Prostate gland (tissue), 2 donors: ENCODE measurements at regions not wholly inside any gene's neighbourhood (a gene's known extent, or its start where the extent isn't known, plus 50 kb on each side); places are given as distances from the start of the nearest gene placed in this dataset.

ENCODE experiments used
- CTCF ChIP-seq, 4 experiments: fragments of 200-600 bp in 2 of 4; fragments of 450-650 bp in 2 of 4; sonication (generic) in 2 of 4; IDR thresholded peaks; 1 replicate in 3 of 4; 2 replicates in 1 of 4; pipeline ENCODE4 v1.5.1; 2016 to 2019; ENCODE audit warnings: antibody characterized with exemption in 4 of 4, mild to moderate bottlenecking in 2 of 4, moderate library complexity in 2 of 4
- POLR2A ChIP-seq: fragments of 450-650 bp; IDR thresholded peaks from one replicate; pipeline ENCODE4 v1.6.1; 2016; ENCODE audit warnings: antibody characterized with exemption, mild to moderate bottlenecking
- POLR2AphosphoS5 ChIP-seq: sonication (generic); formaldehyde crosslinking; IDR thresholded peaks from one replicate; pipeline ENCODE4 v1.6.1; 2017; ENCODE audit warnings: antibody characterized with exemption

DNA sequence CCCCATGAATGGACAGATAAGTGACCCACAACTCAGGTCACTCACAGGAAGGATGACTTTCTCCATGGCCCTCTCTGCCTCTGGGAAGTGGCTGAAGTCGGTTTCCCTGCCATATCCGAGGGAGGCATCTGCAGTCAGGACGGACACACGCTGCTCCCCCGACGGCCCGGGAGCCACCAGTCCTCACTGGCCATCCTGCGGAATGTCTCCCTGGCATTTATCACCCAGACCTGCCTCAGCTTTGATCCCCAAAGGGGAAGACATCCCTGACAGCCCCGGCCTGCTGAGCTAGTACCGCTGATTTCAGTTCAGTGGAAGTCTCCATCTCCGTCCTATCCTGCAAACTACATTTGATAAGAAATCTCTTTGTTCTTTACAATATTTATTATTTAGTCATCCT is 339.5 kb upstream of the MKI67 start:
- no peak for TF ChIP-seq CTCF (IDR thresholded peaks at IDR 0.05)
- no peak for TF ChIP-seq POLR2A
- no peak for TF ChIP-seq POLR2AphosphoS5
